PFSK-1 (cell line): ENCODE measurements at regions not wholly inside any gene's neighbourhood (a gene's known extent, or its start where the extent isn't known, plus 50 kb on each side); places are given as distances from the start of the nearest gene placed in this dataset.

Experiments
- FOXP2 ChIP-seq: optimal IDR thresholded peaks from 2 replicates; pipeline ENCODE3; 2011; ENCODE audit warnings: borderline replicate concordance, control low read depth, inconsistent platforms; ENCODE audit not compliant: insufficient read depth; ENCODE audit errors: extremely low read length, extremely low read depth
- POLR2AphosphoS5 ChIP-seq: IDR thresholded peaks from 2 replicates; pipeline ENCODE4 v1.6.1; 2012; ENCODE audit warnings: low read depth, mild to moderate bottlenecking, control low read depth, low read length, moderate library complexity
- REST ChIP-seq, 2 experiments: IDR thresholded peaks; 2 replicates each; pipeline versions ENCODE4 v1.6.1 to v1.8.0; 2011 to 2012; ENCODE audit warnings: low read depth in 2 of 2, low read length in 2 of 2, control low read depth in 1 of 2, inconsistent platforms in 1 of 2, mild to moderate bottlenecking in 1 of 2, moderate library complexity in 1 of 2; ENCODE audit not compliant: insufficient read depth in 1 of 2
- SIN3A ChIP-seq: IDR thresholded peaks from 2 replicates; pipeline ENCODE4 v1.6.1; 2012; ENCODE audit warnings: mild to moderate bottlenecking, low read length, moderate library complexity, borderline replicate concordance; ENCODE audit not compliant: insufficient read depth
- TAF1 ChIP-seq: IDR thresholded peaks from 2 replicates; pipeline ENCODE4 v1.6.1; 2012; ENCODE audit warnings: low read length, control low read depth, borderline replicate concordance; ENCODE audit not compliant: insufficient read depth

- TF ChIP-seq TAF1, result no peak
- TF ChIP-seq SIN3A, result no peak
- no peak for TF ChIP-seq REST (IDR thresholded peaks at IDR 0.05; ENCODE audit: insufficient read depth in 1 of 2, low read depth in 2 of 2, low read length in 2 of 2)
- no peak for TF ChIP-seq POLR2AphosphoS5
- TF ChIP-seq FOXP2, result no peak
Observed at GRCh38 chr2:133721118-133721517, 152.9 kb upstream of the NCKAP5 start.

- TF ChIP-seq SIN3A (no peak), POLR2AphosphoS5 (no peak), TAF1 (no peak), REST (IDR thresholded peaks at IDR 0.05; ENCODE audit: insufficient read depth in 1 of 2, low read depth in 2 of 2, low read length in 2 of 2) (no peak), FOXP2 (no peak)
Observed at GRCh38 chr2:133723133-133723532, 154.9 kb upstream of the NCKAP5 start.

- TF ChIP-seq SIN3A, result no peak
- no peak for TF ChIP-seq TAF1
- no peak for TF ChIP-seq FOXP2
Observed at GRCh38 chr2:133726973-133727372, 158.7 kb upstream of the NCKAP5 start.

GRCh38 chr2:133732059-133732458 lies 163.8 kb upstream of the NCKAP5 start:
- no peak for TF ChIP-seq FOXP2
- no peak for TF ChIP-seq REST (IDR thresholded peaks at IDR 0.05; ENCODE audit: insufficient read depth in 1 of 2, low read depth in 2 of 2, low read length in 2 of 2)
- TF ChIP-seq POLR2AphosphoS5, result no peak
- no peak for TF ChIP-seq TAF1
- no peak for TF ChIP-seq SIN3A

GRCh38 chr2:133732982-133733900 lies 165.0 kb upstream of the NCKAP5 start:
- no peak for TF ChIP-seq REST (IDR thresholded peaks at IDR 0.05; ENCODE audit: insufficient read depth in 1 of 2, low read depth in 2 of 2, low read length in 2 of 2)
- no peak for TF ChIP-seq POLR2AphosphoS5
- TF ChIP-seq FOXP2, result no peak
- no peak for TF ChIP-seq SIN3A
- no peak for TF ChIP-seq TAF1
